Gastroesophageal sphincter (tissue), 3 donors: ENCODE measurements at regions not wholly inside any gene's neighbourhood (a gene's known extent, or its start where the extent isn't known, plus 50 kb on each side); places are given as distances from the start of the nearest gene placed in this dataset.

Experiments used
- CTCF ChIP-seq, 4 experiments: fragments of 200-600 bp in 2 of 4; fragments of 450-650 bp in 2 of 4; sonication (generic) in 1 of 4; IDR thresholded peaks; one replicate each; pipeline ENCODE4 v1.5.1; 2017 to 2019; ENCODE audit warnings: antibody characterized with exemption in 4 of 4, mild to moderate bottlenecking in 2 of 4, moderate library complexity in 2 of 4
- POLR2A ChIP-seq, 2 donors: fragments of 450-650 bp; IDR thresholded peaks; one replicate each; pipeline ENCODE4 v1.6.1; 2017; ENCODE audit warnings: antibody characterized with exemption in 2 of 2, mild to moderate bottlenecking in 2 of 2, moderate library complexity in 1 of 2

GRCh38 chr10:90396721-90397120, 461.1 kb downstream of the HTR7 start:
- TF ChIP-seq POLR2A (IDR thresholded peaks at IDR 0.05) (no peak), CTCF (IDR thresholded peaks at IDR 0.05) (no peak)
